ENCODE measurements at regions not wholly inside any gene's neighbourhood (a gene's known extent, or its start where the extent isn't known, plus 50 kb on each side); places are given as distances from the start of the nearest gene placed in this dataset.

- Histone ChIP-seq H3K4me1 (ENCODE audit: insufficient read depth, low read length) (no peaks in the 10 kb centered on the region; the same call in 1 of the 2 replicates), H3K9ac (ENCODE audit: low read depth, low read length) (no peak overlapping the region), H3K36me3 (ENCODE audit: insufficient read depth, low read length) (no peaks in the 10 kb centered on the region), H3K9me3 (ENCODE audit: control insufficient read depth, insufficient read depth, low read length) (no peaks in the 10 kb centered on the region)
Observed at GRCh38 chr14:71665781-71666180, 266.4 kb upstream of the RGS6 start.

GRCh38 chr14:71666571-71667145 lies 265.6 kb upstream of the RGS6 start:
- Histone ChIP-seq H3K9ac (ENCODE audit: low read depth, low read length) (no peak overlapping the region), H3K9me3 (ENCODE audit: control insufficient read depth, insufficient read depth, low read length) (no peaks in the 10 kb centered on the region), H3K36me3 (ENCODE audit: insufficient read depth, low read length) (no peaks in the 10 kb centered on the region), H3K4me1 (ENCODE audit: insufficient read depth, low read length) (no peaks in the 10 kb centered on the region; the same call in 1 of the 2 replicates)

- no peaks in the 10 kb centered on the region for H3K4me1 ChIP-seq (ENCODE audit: insufficient read depth, low read length)
- H3K36me3 ChIP-seq (ENCODE audit: insufficient read depth, low read length): no peaks in the 10 kb centered on the region
- H3K9ac ChIP-seq (ENCODE audit: low read depth, low read length): no peak overlapping the region
- no peaks in the 10 kb centered on the region for H3K9me3 ChIP-seq (ENCODE audit: control insufficient read depth, insufficient read depth, low read length)
Observed at GRCh38 chr14:71668186-71668912, 263.9 kb upstream of the RGS6 start.

- no peak overlapping the region for H3K9ac ChIP-seq (ENCODE audit: low read depth, low read length)
- H3K36me3 ChIP-seq (ENCODE audit: insufficient read depth, low read length): no peaks in the 10 kb centered on the region
- H3K4me1 ChIP-seq (ENCODE audit: insufficient read depth, low read length): peaks cover 3% of the 10 kb centered on the region
- H3K9me3 ChIP-seq (ENCODE audit: control insufficient read depth, insufficient read depth, low read length): no peaks in the 10 kb centered on the region
Observed at GRCh38 chr14:71672596-71672995, 259.6 kb upstream of the RGS6 start.

- Histone ChIP-seq H3K9ac (ENCODE audit: low read depth, low read length) (no peak overlapping the region), H3K4me1 (ENCODE audit: insufficient read depth, low read length) (peaks cover 3% of the 10 kb centered on the region), H3K9me3 (ENCODE audit: control insufficient read depth, insufficient read depth, low read length) (no peaks in the 10 kb centered on the region), H3K36me3 (ENCODE audit: insufficient read depth, low read length) (no peaks in the 10 kb centered on the region)
Observed at GRCh38 chr14:71675126-71675899, 256.9 kb upstream of the RGS6 start.

- no peaks in the 10 kb centered on the region for H3K9me3 ChIP-seq (ENCODE audit: control insufficient read depth, insufficient read depth, low read length)
- no peaks in the 10 kb centered on the region for H3K36me3 ChIP-seq (ENCODE audit: insufficient read depth, low read length)
- no peak overlapping the region for H3K9ac ChIP-seq (ENCODE audit: low read depth, low read length)
- H3K4me1 ChIP-seq (ENCODE audit: insufficient read depth, low read length): peaks cover 7% of the 10 kb centered on the region
Observed at GRCh38 chr14:71675900-71676287, 256.3 kb upstream of the RGS6 start.

GRCh38 chr14:71680736-71681387 lies 251.4 kb upstream of the RGS6 start:
- H3K9me3 ChIP-seq (ENCODE audit: control insufficient read depth, insufficient read depth, low read length): no peaks in the 10 kb centered on the region
- H3K36me3 ChIP-seq (ENCODE audit: insufficient read depth, low read length): no peaks in the 10 kb centered on the region
- H3K4me1 ChIP-seq (ENCODE audit: insufficient read depth, low read length): peaks cover 9% of the 10 kb centered on the region
- no peak overlapping the region for H3K9ac ChIP-seq (ENCODE audit: low read depth, low read length)

GRCh38 chr14:71682337-71682736 lies 249.9 kb upstream of the RGS6 start:
- no peaks in the 10 kb centered on the region for H3K36me3 ChIP-seq (ENCODE audit: insufficient read depth, low read length)
- no peak overlapping the region for H3K9ac ChIP-seq (ENCODE audit: low read depth, low read length)
- no peaks in the 10 kb centered on the region for H3K9me3 ChIP-seq (ENCODE audit: control insufficient read depth, insufficient read depth, low read length)
- peaks cover 9% of the 10 kb centered on the region for H3K4me1 ChIP-seq (ENCODE audit: insufficient read depth, low read length)

GRCh38 chr14:71684323-71684722 lies 247.9 kb upstream of the RGS6 start:
- Histone ChIP-seq H3K9me3 (ENCODE audit: control insufficient read depth, insufficient read depth, low read length) (no peaks in the 10 kb centered on the region), H3K9ac (ENCODE audit: low read depth, low read length) (no peak overlapping the region), H3K4me1 (ENCODE audit: insufficient read depth, low read length) (peaks cover 9% of the 10 kb centered on the region), H3K36me3 (ENCODE audit: insufficient read depth, low read length) (no peaks in the 10 kb centered on the region)

- H3K9ac ChIP-seq (ENCODE audit: low read depth, low read length): no peak overlapping the region
Observed at GRCh38 chr14:71686677-71687076, 245.6 kb upstream of the RGS6 start.

GRCh38 chr14:71687166-71687831 lies 244.9 kb upstream of the RGS6 start:
- H3K4me1 ChIP-seq (ENCODE audit: insufficient read depth, low read length): no peaks in the 10 kb centered on the region
- H3K36me3 ChIP-seq (ENCODE audit: insufficient read depth, low read length): no peaks in the 10 kb centered on the region
- H3K9me3 ChIP-seq (ENCODE audit: control insufficient read depth, insufficient read depth, low read length): no peaks in the 10 kb centered on the region
- H3K9ac ChIP-seq (ENCODE audit: low read depth, low read length): no peak overlapping the region

More at GRCh38 chr14:71686677-71687076, 245.6 kb upstream of the RGS6 start:
- H3K9me3 ChIP-seq (ENCODE audit: control insufficient read depth, insufficient read depth, low read length): no peaks in the 10 kb centered on the region
- H3K36me3 ChIP-seq (ENCODE audit: insufficient read depth, low read length): no peaks in the 10 kb centered on the region
- H3K4me1 ChIP-seq (ENCODE audit: insufficient read depth, low read length): no peaks in the 10 kb centered on the region

GRCh38 chr14:71688576-71688975 lies 243.7 kb upstream of the RGS6 start:
- no peaks in the 10 kb centered on the region for H3K9me3 ChIP-seq (ENCODE audit: control insufficient read depth, insufficient read depth, low read length)
- H3K4me1 ChIP-seq (ENCODE audit: insufficient read depth, low read length): no peaks in the 10 kb centered on the region
- no peaks in the 10 kb centered on the region for H3K36me3 ChIP-seq (ENCODE audit: insufficient read depth, low read length)
- no peak overlapping the region for H3K9ac ChIP-seq (ENCODE audit: low read depth, low read length)

GRCh38 chr14:71690478-71690877 lies 241.8 kb upstream of the RGS6 start:
- no peaks in the 10 kb centered on the region for H3K4me1 ChIP-seq (ENCODE audit: insufficient read depth, low read length)
- H3K36me3 ChIP-seq (ENCODE audit: insufficient read depth, low read length): no peaks in the 10 kb centered on the region
- no peaks in the 10 kb centered on the region for H3K9me3 ChIP-seq (ENCODE audit: control insufficient read depth, insufficient read depth, low read length)
- H3K9ac ChIP-seq (ENCODE audit: low read depth, low read length): no peak overlapping the region

- Histone ChIP-seq H3K9ac (ENCODE audit: low read depth, low read length) (no peak overlapping the region), H3K9me3 (ENCODE audit: control insufficient read depth, insufficient read depth, low read length) (no peaks in the 10 kb centered on the region), H3K36me3 (ENCODE audit: insufficient read depth, low read length) (no peaks in the 10 kb centered on the region), H3K4me1 (ENCODE audit: insufficient read depth, low read length) (no peaks in the 10 kb centered on the region)
Observed at GRCh38 chr14:71692496-71692895, 239.7 kb upstream of the RGS6 start.

Data from ES-I3 (cell line).